ENCODE measurements at regions not wholly inside any gene's neighbourhood (a gene's known extent, or its start where the extent isn't known, plus 50 kb on each side); places are given as distances from the start of the nearest gene placed in this dataset.

DNA sequence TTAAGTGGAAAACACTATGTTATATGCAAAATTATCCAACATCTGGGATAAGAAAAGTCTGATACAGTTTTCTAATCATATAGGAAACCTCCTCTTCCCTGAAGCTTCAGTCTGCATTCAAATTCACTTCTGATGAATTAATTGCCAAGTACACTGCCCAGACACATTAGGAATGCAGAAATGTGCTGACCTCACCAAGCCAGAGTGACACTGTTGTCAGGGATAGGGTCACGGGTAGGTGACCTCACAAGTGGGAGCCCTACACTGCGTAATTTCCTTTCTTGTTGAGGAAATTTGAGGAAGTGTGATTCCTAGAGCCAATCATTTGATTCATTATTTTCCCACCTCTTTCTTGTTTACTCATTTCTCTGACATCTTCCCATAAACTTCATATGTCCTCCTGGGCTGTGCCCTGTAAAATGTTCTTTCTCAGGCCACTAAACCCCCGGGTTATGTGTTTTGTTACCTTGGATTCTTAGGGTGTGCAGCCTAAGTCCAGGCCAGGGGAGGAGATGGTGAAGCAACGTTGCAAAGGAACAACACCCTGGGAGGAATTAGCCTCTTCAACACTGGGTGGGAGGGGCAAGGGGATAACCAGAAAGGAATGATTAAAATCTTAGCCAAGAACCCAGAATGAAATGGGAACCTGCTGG, 411.9 kb downstream of the MTRR start:
- no peak overlapping the region for H3K27ac ChIP-seq (ENCODE audit: low read depth in 2 of 2, low read length in 1 of 2)
- POLR2A ChIA-PET, result no interaction called here
- no peaks in the 10 kb centered on the region for H3K79me2 ChIP-seq (ENCODE audit: insufficient read depth)
- CTCF ChIA-PET, result no interaction called here
- H3K9ac ChIP-seq, result no peak overlapping the region
- no peaks in the 10 kb centered on the region for H3K36me3 ChIP-seq (replicated peaks in 1 of 2; ENCODE audit: control insufficient read depth in 1 of 2, insufficient read depth in 2 of 2, low read length in 1 of 2)
- H3K9me2 ChIP-seq, result no peaks in the 10 kb centered on the region
- H3K4me2 ChIP-seq, result no peak overlapping the region
- no peaks in the 10 kb centered on the region for H3K9me3 ChIP-seq
- WGBS (ENCODE audit: low lambda C conversion rate), result 0% methylated on average over 4 of the region's 4 CpGs
- no peaks in the 10 kb centered on the region for H3K4me1 ChIP-seq (ENCODE audit: control insufficient read depth in 1 of 2, insufficient read depth in 2 of 2, low read depth in 1 of 2, low read length in 1 of 2)
- no peak overlapping the region for H3K4me3 ChIP-seq (ENCODE audit: low read depth in 2 of 2, low read length in 1 of 2)
- no peaks in the 10 kb centered on the region for H3K27me3 ChIP-seq (ENCODE audit: insufficient read depth)
- TF ChIP-seq EP300 (IDR thresholded peaks at IDR 0.05; ENCODE audit: borderline replicate concordance in 1 of 2, low read depth in 1 of 2, low read length in 1 of 2) (no peak), RCOR1 (IDR thresholded peaks at IDR 0.05; ENCODE audit: low read length) (no peak), SMC3 (IDR thresholded peaks at IDR 0.05; ENCODE audit: low read depth, low read length) (no peak), FOXM1 (IDR thresholded peaks at IDR 0.05; ENCODE audit: low read depth) (no peak), SIN3A (IDR thresholded peaks at IDR 0.05; ENCODE audit: borderline replicate concordance, low read depth, low read length) (no peak), NRF1 (IDR thresholded peaks at IDR 0.05; ENCODE audit: low read depth, low read length) (no peak), USF1 (IDR thresholded peaks at IDR 0.05; ENCODE audit: borderline replicate concordance, low read depth) (no peak), CTCF (IDR thresholded peaks at IDR 0.05) (no peak), CHD2 (IDR thresholded peaks at IDR 0.05; ENCODE audit: low read length, partially characterized antibody) (no peak), JUND (IDR thresholded peaks at IDR 0.05) (no peak), GATA2 (CRISPR knock-in tag; IDR thresholded peaks at IDR 0.05) (no peak), EZH2phosphoT487 (IDR thresholded peaks at IDR 0.05; ENCODE audit: borderline replicate concordance, low read depth) (no peak)
- TF ChIP-seq, protein P1, sequence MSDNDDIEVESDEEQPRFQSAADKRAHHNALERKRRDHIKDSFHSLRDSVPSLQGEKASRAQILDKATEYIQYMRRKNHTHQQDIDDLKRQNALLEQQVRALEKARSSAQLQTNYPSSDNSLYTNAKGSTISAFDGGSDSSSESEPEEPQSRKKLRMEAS (IDR thresholded peaks at IDR 0.05; ENCODE audit: low read depth), result no peak
- TF ChIP-seq, protein P2, sequence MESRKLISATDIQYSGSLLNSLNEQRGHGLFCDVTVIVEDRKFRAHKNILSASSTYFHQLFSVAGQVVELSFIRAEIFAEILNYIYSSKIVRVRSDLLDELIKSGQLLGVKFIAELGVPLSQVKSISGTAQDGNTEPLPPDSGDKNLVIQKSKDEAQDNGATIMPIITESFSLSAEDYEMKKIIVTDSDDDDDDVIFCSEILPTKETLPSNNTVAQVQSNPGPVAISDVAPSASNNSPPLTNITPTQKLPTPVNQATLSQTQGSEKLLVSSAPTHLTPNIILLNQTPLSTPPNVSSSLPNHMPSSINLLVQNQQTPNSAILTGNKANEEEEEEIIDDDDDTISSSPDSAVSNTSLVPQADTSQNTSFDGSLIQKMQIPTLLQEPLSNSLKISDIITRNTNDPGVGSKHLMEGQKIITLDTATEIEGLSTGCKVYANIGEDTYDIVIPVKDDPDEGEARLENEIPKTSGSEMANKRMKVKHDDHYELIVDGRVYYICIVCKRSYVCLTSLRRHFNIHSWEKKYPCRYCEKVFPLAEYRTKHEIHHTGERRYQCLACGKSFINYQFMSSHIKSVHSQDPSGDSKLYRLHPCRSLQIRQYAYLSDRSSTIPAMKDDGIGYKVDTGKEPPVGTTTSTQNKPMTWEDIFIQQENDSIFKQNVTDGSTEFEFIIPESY (IDR thresholded peaks at IDR 0.05; ENCODE audit: borderline replicate concordance, low read depth), result no peak
- H2AFZ ChIP-seq (ENCODE audit: low read depth), result no peak overlapping the region
- H3F3A ChIP-seq (replicated peaks; ENCODE audit: insufficient read depth), result no peaks in the 10 kb centered on the region
- no peak for DNase-seq
- H4K20me1 ChIP-seq (ENCODE audit: insufficient read depth), result no peaks in the 10 kb centered on the region

Data from SK-N-SH (cell line).